Activated gamma-delta T cell treated with Interleukin-2 at 50 U/mL for 16 hours (primary cell): ENCODE measurements at regions not wholly inside any gene's neighbourhood (a gene's known extent, or its start where the extent isn't known, plus 50 kb on each side); places are given as distances from the start of the nearest gene placed in this dataset.

Source experiments
- DNase-seq: peaks from one replicate; pipeline ENCODE4 v3.0.0-alpha.2; 2020

GRCh38 chr10:131781791-131782190, 119.0 kb upstream of the PPP2R2D start:
- no peak for DNase-seq

GRCh38 chr10:131784363-131785120, 116.3 kb upstream of the PPP2R2D start:
- no peak for DNase-seq

DNA sequence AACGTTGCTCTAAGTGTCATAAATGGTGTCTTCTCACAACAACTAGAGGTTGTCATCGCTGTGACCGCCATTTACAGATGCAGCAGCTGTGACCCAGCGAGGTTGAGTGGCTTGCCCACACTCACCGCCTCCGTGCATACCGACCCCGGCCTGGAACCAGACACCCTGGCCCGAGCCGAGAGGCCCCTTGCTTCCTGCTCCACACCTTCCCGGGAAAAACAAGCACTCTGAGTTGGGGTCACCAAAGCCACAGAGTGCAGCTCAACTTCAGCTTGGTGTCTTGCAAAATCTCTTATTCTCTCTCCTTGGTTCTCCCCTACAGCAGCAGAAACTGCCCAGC, 115.7 kb upstream of the PPP2R2D start:
- no peak for DNase-seq

DNA sequence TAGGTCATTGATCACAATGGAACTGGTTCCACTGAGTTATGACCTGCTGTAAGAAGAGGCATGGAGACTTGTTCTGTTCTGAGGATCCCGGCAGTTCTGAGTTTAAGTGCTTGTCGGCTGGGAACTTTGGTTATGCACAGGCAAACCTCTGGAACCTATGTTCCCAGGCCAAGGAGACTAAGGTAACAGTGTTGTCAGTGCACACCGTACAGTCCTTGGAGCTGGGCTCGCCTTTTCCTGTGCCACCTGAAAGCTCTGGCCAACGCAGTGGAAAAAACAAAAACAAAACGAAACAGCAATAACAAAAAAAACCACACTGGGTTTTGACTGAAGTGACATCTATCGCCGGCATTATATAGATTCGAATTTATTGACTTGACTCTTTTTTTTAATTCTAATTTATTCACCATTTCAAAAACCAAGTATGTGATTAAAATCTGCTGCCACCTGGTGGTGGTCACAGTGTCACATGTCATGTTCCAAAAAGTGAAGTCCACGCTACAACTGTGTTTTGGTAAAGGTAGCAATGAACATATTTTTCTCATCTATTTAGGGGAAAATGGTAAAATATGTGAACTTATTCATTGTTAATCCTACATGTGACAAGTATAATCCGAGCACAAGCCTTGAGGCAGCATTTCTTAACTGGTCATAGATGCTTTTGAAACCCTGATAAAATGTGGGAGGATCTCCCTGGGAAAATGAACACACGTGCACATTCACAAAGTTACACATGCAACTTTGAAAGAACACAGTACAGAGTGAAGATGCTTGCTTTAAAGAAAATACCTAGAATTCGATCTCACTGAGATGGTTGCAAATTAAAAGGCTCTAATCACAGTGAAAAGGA, 113.8 kb upstream of the PPP2R2D start:
- peak; percentile 17 for DNase-seq

GRCh38 chr10:131787961-131788360, 112.8 kb upstream of the PPP2R2D start:
- no peak for DNase-seq

DNA sequence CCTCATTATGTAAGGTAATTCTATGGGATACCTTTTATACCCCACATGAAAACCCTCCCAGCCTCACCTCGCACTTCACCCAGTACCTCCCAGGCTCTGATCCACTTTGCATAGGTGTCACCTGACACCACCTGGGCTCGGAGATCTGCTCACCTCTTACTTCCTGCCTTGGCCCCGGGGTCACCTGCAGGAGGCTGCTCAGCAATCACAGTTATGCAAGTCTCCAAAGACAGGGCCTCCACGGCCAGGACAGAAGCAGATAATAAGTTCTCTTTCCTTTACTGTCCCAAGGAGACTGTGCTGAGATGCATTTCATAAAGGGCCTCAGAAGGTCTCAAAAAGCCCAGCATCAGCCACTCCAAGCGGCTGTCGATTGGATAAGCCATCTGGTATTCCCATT, 112.4 kb upstream of the PPP2R2D start:
- DNase-seq: no peak

DNA sequence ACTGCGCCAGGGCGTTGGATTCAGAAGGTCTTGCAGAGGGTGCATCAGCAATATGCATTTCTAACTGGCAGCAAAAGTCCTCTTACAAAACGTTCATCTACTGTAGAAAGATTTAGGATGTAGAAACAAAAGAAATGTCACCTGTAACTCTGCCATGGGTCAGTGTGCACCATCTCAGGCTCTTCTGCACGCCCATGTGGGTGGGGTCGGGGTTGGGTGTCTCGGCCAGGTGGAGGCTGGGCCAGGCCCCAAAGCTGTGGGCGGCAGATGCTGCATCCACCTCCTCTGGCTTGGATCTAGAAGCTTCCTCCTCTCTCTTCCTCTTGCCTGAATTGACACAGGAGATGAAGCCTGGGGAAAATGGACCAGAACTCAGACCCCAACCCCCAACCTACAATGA, 111.3 kb upstream of the PPP2R2D start:
- DNase-seq: no peak

DNA sequence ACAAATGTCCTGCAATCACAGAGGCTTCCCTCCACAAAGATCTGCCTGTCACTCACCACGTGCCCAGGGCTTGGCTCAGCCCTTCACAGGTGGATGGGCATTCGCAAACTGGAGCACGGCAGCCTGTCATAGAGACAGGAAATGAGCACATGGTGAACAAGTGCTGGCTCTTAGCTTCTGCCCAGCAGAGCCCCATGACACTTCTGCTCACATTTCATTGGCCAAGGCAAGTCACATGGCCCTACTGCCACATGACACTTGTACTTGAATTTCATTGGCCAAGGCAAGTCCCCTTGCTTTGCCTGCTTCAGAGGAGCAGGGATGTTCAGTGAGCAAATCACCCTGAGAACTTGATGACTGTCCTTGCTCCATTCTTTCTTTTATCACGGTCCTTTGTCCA, 110.8 kb upstream of the PPP2R2D start:
- no peak for DNase-seq

- DNase-seq: no peak
Measured at GRCh38 chr10:131792011-131792651, 108.7 kb upstream of the PPP2R2D start.

GRCh38 chr10:131792809-131793208, 108.0 kb upstream of the PPP2R2D start:
- DNase-seq: no peak

GRCh38 chr10:131795761-131796160, 105.0 kb upstream of the PPP2R2D start:
- DNase-seq: no peak

DNA sequence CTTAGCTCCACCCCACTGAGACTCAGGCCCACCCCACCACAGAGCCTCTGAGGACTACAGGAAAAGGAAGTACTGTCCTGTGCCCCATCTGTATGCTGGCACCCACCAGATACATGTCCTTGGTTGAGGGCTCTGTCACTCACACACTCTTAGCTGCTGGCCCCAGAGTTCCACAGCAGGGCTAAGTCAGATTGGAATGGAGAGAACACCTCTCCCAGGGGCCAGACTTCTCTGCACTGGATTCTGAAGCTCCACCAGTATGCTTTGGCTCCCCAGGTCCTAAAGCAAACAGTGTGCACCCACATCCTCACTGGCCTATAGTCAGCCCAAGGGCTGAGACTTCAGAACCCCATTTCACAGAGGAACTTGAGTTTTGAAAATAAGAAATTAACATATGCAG, 103.2 kb upstream of the PPP2R2D start:
- no peak for DNase-seq

DNA sequence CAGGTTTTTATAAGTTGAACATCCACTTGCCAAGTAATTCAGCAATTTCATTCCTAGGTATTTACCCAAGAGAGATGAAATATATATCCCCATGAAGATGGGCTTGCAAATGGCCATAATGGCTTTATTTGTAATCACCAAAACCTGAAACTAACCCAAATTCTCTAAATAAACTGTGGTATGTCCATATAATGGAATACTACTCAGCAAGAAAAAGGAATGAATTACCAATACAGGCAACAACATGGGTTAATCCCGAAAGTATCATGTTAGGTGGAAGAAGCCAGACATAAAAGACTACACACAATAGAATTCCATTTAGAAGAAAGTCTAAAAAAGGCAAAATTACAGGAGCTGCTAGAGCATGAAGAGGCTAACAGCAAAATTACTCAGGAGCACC, 101.4 kb upstream of the PPP2R2D start:
- DNase-seq: no peak

DNA sequence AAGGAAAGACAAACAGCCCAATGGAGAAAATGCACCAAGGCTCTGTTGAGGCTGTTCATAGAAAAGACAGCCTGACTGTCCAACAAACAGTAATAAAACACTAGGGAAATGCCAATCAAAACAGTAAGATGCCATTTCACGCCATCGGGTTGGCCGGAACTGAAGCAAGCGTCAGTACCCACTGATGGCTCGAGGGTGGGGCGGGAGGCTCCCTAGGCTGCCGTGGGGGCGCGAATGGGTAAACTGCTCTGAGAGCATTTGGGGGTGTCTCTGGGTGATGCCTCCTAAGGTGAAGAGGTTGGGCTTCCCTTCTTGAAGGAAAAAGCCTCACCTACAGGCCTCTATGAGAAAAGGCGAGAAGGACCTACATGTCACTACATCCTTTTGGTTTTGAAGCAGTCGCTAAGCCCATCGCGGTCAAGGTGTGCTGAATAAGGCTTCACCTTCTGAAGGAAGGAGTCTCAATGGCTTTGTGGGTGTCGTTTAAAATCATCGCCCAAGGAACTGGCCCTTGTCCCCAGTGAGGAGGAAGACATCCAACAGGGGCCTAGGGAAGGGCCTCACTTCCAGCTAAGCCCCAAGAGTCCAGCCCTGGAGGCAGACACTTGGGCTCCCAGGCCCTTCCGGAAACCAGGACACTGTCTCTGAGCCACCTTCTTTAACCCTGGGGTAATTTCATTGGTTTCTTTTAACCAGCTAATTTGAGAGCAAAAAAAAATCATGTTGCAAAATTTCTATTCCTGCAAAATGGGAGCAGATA, 98.5 kb upstream of the PPP2R2D start:
- DNase-seq: no peak

GRCh38 chr10:131802996-131803395, 97.8 kb upstream of the PPP2R2D start:
- no peak for DNase-seq

DNA sequence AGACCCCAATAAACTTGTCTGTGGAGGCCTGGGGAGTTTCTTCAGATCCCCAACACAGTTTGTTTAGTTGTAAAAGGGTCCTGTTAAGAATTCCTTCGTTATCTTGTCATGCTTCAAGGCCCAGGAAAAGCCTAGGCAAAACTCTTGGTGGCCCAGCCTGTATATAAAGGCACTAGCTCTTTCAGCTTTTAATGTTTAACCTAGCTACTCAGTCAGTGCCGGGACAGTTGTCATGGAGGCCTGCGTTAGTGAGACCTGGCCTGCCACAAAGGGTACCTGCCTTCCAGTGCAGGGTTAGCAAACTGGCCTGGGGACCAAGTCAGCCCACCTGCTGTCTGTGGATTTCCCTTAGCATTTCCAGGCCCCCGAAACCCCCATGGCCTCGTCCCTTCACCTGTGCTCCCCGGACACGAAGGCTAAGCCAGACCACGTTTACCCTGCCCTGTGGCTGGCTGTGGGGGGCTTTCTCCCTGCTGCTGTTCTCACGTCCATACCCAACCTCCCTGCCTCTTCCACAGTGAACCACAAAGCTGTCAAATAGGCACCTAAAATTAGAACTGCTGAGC, 96.9 kb upstream of the PPP2R2D start:
- DNase-seq: no peak

- no peak for DNase-seq
Measured at GRCh38 chr10:131804551-131805295, 96.1 kb upstream of the PPP2R2D start.

- no peak for DNase-seq
Measured at GRCh38 chr10:131805696-131806095, 95.1 kb upstream of the PPP2R2D start.

DNA sequence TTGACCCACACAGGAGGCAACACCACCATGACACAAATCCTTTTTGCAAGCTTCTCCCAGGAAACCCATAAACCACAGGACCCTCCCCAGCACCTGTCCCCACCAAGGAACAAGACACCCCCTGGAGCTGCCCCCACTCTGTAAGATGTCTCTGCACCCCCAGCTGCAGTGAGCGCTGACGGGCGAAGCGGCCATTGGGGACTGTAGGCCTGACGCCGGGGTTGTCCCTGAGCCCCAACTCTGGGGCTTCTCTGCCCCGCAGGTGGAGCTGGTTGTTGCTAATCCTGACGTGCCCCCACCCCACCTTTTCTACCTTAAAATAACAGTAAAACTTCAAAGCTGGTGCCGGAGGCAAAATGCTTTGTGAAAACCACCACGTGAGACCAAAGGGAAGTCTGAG, 94.7 kb upstream of the PPP2R2D start:
- no peak for DNase-seq

DNA sequence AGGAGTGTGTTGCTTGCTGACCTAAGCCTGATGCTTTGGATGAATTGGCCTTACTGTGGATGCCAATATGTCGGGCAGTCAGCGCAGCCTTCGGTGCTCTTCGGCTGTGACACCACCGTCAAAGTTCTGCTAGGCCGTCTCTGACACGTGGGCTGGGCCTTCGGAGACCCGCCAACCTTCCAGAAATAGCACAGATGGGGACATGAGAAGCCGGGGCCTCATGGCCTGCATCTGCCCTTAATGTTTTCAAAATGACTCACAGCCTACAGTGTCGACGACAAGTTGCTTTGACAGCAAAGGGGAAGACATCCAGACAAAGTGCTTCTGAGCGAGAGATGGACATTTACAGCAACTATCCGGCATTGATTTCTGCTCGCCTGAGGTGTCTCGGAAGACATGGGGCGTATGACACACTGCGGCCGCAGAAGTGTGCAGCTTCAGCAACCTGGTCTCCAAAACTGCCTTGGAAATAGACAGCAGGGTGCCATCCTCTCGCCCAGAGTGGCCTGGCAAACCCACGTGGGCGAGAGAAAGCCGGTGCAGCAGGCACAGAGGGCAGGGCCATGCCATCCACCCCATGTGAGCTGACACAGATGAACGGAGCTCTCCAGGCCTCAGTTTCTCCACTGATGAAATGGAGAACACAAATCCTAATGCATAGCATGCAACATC, 94.0 kb upstream of the PPP2R2D start:
- no peak for DNase-seq

- DNase-seq: no peak
Measured at GRCh38 chr10:131808370-131808930, 92.4 kb upstream of the PPP2R2D start.
